K562 (cell line): ENCODE measurements at regions not wholly inside any gene's neighbourhood (a gene's known extent, or its start where the extent isn't known, plus 50 kb on each side); places are given as distances from the start of the nearest gene placed in this dataset.

Source experiments
- ATAC-seq: fragments of 200-7000 bp; cut with Tn5 transposase; 3 replicates; pipeline ENCODE4 v1.9.1; 2020; ENCODE audit warnings: moderate library complexity
- BruUV-seq: library from RNA; stranded (reverse); fragments of 400-500 nt; replicated peaks from 2 replicates; lab custom pipeline; 2021; lab: Mats Ljungman, UMichigan
- CTCF ChIA-PET: fragments of 300-600 bp; formaldehyde crosslinking; extraction: SDS; loops from one replicate; lab custom pipeline; 2021; ENCODE audit warnings: low intra/inter-chr PET ratio; lab: Yijun Ruan, JAX
- POLR2A ChIA-PET: fragments of 300-600, 350-650 bp; sonication (Branson Sonifier 250); formaldehyde crosslinking; extraction: SDS; loops from one replicate; lab custom pipeline; 2021; ENCODE audit warnings: antibody characterized with exemption, inconsistent platforms; lab: Yijun Ruan, JAX
- DNase-seq, 4 experiments: peaks; one replicate each; pipeline versions ENCODE4 v3.0.0 to v3.0.0-alpha.2; 2011 to 2018; ENCODE audit warnings: low spot score in 3 of 4, mixed read lengths in 3 of 4; ENCODE audit errors: extremely low read depth in 1 of 4
- FAIRE-seq: peaks from 2 replicates; lab custom pipeline; 2011; peaks lifted over from hg19 to GRCh38; lab: Jason Lieb, UNC
- H2AFZ ChIP-seq: 2 replicates; pipeline ENCODE4 v1.6.0; 2011; ENCODE audit warnings: low read depth, low read length, control low read depth, inconsistent platforms
- H3K27ac ChIP-seq: fragments of 200-600 bp; 3 replicates; pipeline ENCODE4 v1.8.0; 2011; ENCODE audit warnings: low read depth, mild to moderate bottlenecking, control low read depth, inconsistent platforms, low read length, moderate library complexity, mixed read lengths; ENCODE audit errors: extremely low read depth
- H3K27me3 ChIP-seq, 2 experiments: fragments of 300-600 bp in 1 of 2; 2 replicates in 1 of 2; 3 replicates in 1 of 2; pipeline versions ENCODE4 v1.6.0 to v1.8.0; 2011; ENCODE audit warnings: inconsistent platforms in 2 of 2, low read length in 2 of 2, mild to moderate bottlenecking in 1 of 2, mixed read lengths in 1 of 2, moderate library complexity in 1 of 2; ENCODE audit not compliant: control insufficient read depth in 2 of 2, insufficient read depth in 2 of 2
- H3K36me3 ChIP-seq: fragments of 300-600 bp; 3 replicates; pipeline ENCODE4 v1.8.0; 2011; ENCODE audit warnings: mild to moderate bottlenecking, low read length, inconsistent platforms; ENCODE audit not compliant: control insufficient read depth, insufficient read depth
- H3K4me1 ChIP-seq, 2 experiments: fragments of 200-600 bp in 1 of 2; replicated peaks in 1 of 2; 2 replicates in 1 of 2; 3 replicates in 1 of 2; pipeline versions ENCODE4 v1.5.1 to v1.8.0; 2011; ENCODE audit warnings: inconsistent platforms in 2 of 2, low read length in 2 of 2, mild to moderate bottlenecking in 1 of 2, mixed read lengths in 1 of 2, moderate library complexity in 1 of 2; ENCODE audit not compliant: control insufficient read depth in 2 of 2, insufficient read depth in 2 of 2
- H3K4me2 ChIP-seq: 2 replicates; pipeline ENCODE4 v1.6.1; 2011; ENCODE audit warnings: low read length, control low read depth, inconsistent platforms, mixed read lengths; ENCODE audit not compliant: insufficient read depth
- H3K4me3 ChIP-seq: fragments of 200-600 bp; sonication (generic), shearing (Covaris generic); 2 replicates; pipeline ENCODE4 v1.5.1; 2016; ENCODE audit warnings: control low read depth, inconsistent platforms
- H3K79me2 ChIP-seq: fragments of 200-600 bp; 3 replicates; pipeline ENCODE4 v1.8.0; 2011; ENCODE audit warnings: low read length, inconsistent platforms; ENCODE audit not compliant: control insufficient read depth, insufficient read depth
- H3K9ac ChIP-seq, 2 experiments: 2 replicates each; pipeline versions ENCODE4 v1.6.0 to v1.6.1; 2011; ENCODE audit warnings: low read depth in 2 of 2, low read length in 2 of 2, control low read depth in 1 of 2, inconsistent platforms in 1 of 2, mild to moderate bottlenecking in 1 of 2, mixed read lengths in 1 of 2; ENCODE audit not compliant: insufficient read depth in 1 of 2
- H3K9me1 ChIP-seq: one replicate; pipeline ENCODE4 v1.6.0; 2011; ENCODE audit warnings: inconsistent platforms, mild to moderate bottlenecking, low read length, moderate library complexity; ENCODE audit not compliant: control insufficient read depth, insufficient read depth
- H3K9me3 ChIP-seq: replicated peaks from 2 replicates; pipeline ENCODE4 v1.5.1; 2011; ENCODE audit warnings: low read depth, low read length, inconsistent platforms; ENCODE audit not compliant: control insufficient read depth, insufficient read depth
- H4K20me1 ChIP-seq: replicated peaks from 2 replicates; pipeline ENCODE4 v1.6.1; 2011; ENCODE audit warnings: low read length, inconsistent platforms, mixed read lengths; ENCODE audit not compliant: control insufficient read depth, insufficient read depth
- CREBBP ChIP-seq: IDR thresholded peaks from one replicate; pipeline ENCODE4 v1.6.1; 2012; ENCODE audit warnings: low read depth, mild to moderate bottlenecking, control low read depth, inconsistent platforms, low read length
- EHMT2 ChIP-seq: fragments of 450-650 bp; IDR thresholded peaks from 2 replicates; pipeline ENCODE4 v1.6.1; 2018; ENCODE audit warnings: antibody characterized with exemption
- ESRRA ChIP-seq: fragments of 450-650 bp; IDR thresholded peaks from 2 replicates; pipeline ENCODE4 v1.6.1; 2014; ENCODE audit warnings: low read depth, mild to moderate bottlenecking, moderate library complexity, borderline replicate concordance
- HMGN3 ChIP-seq: IDR thresholded peaks from 2 replicates; pipeline ENCODE4 v1.6.1; 2011; ENCODE audit warnings: borderline replicate concordance, low read depth, mild to moderate bottlenecking, mixed read lengths, low read length; ENCODE audit not compliant: insufficient read length; ENCODE audit errors: extremely low read depth
- NFYB ChIP-seq: IDR thresholded peaks from 2 replicates; pipeline ENCODE4 v1.6.1; 2011; ENCODE audit warnings: mild to moderate bottlenecking, moderate library complexity; ENCODE audit not compliant: insufficient read length; ENCODE audit errors: extremely low read depth
- TCF7L2 ChIP-seq: fragments of 150-350 bp; IDR thresholded peaks from 2 replicates; pipeline ENCODE4 v1.6.1; 2016; ENCODE audit warnings: low read depth, mild to moderate bottlenecking, low read length, moderate library complexity
- U2AF2 ChIP-seq: fragments of 200-400 bp; formaldehyde crosslinking; optimal IDR thresholded peaks from 2 replicates; pipeline ENCODE3; 2017; ENCODE audit warnings: low read depth, mild to moderate bottlenecking, low read length
- ZNF140 ChIP-seq: fragments of 250-450 bp; sonication (Bioruptor Pico); IDR thresholded peaks from 2 replicates; pipeline ENCODE4 v1.8.0; 2021; ENCODE audit warnings: moderate library complexity, mild to moderate bottlenecking, inconsistent platforms
- ZNF408 ChIP-seq: fragments of 250-450 bp; sonication (Bioruptor Pico); IDR thresholded peaks from 2 replicates; pipeline ENCODE4 v1.4.0; 2020; ENCODE audit warnings: low read depth, mild to moderate bottlenecking, moderate library complexity
- ZNF436 ChIP-seq: fragments of 250-450, 450-650 bp; sonication (Bioruptor Pico); formaldehyde crosslinking; IDR thresholded peaks from 2 replicates; pipeline ENCODE4 v1.7.0; 2020; ENCODE audit warnings: mild to moderate bottlenecking
- ZNF830 ChIP-seq: fragments of 250-450 bp; sonication (Bioruptor Pico); IDR thresholded peaks from 2 replicates; pipeline ENCODE4 v1.5.0; 2021; ENCODE audit warnings: mild to moderate bottlenecking
- WGBS: fragments of 100-300 bp; shearing (Covaris generic); methylation state at CpG from one replicate; pipeline ENCODE4 v1.1.6; 2016; ENCODE audit warnings: low coverage, mixed read lengths; ENCODE audit not compliant: insufficient coverage; ENCODE audit errors: missing lambda C conversion rate; 5-methylcytosine and 5-hydroxymethylcytosine counted together
- in situ Hi-C: fragments of 300-500 bp; cut with MboI; formaldehyde crosslinking; loops from 4 replicates; pipeline ENCODE4 v1.15.0; 2018; ENCODE audit warnings: inconsistent platforms, mixed read lengths
- intact Hi-C: fragments of 100-400 bp; cut with micrococcal nuclease; formaldehyde crosslinking; loops from 2 replicates; pipeline ENCODE4 v1.14.2; 2022
- TF ChIP-seq, protein P1 (sequence below), 2 experiments: fragments of 150-350 bp in 1 of 2; IDR thresholded peaks; 2 replicates each; pipeline ENCODE4 v1.6.1; 2012 to 2016; ENCODE audit warnings: low read depth in 2 of 2, low read length in 2 of 2, mild to moderate bottlenecking in 1 of 2, moderate library complexity in 1 of 2
- TF ChIP-seq, protein P2 (sequence below): fragments of 450-650 bp; IDR thresholded peaks from 2 replicates; pipeline ENCODE4 v1.6.1; 2016

DNA sequence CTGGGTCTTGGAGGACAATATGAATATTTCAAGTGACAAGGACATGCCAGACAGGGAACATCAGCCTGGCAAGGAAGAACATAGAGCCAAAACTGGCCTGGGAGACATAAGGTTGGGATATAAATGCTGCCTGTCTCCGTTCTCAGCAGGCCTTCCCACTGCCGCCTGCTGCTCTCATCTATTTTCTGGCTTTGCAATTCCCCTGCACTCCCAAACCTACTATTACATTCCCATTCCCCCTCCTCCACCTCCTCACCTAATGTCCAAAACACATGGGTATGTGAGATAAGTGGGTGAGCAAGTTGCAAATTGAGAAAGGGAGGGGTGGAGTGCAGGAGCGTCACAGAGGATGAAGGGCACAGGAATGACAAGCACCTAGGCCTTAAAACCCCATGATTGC, 244.3 kb upstream of the CDH8 start:
- no peak for DNase-seq
- H3K27me3 ChIP-seq: no peaks in the 10 kb centered on the region
- no TSS peak for BruUV-seq
- 5% methylated on average over 3 of the region's 3 CpGs for WGBS
- ChIA-PET CTCF (no interaction called here), POLR2A (no interaction called here)
- no peaks in the 10 kb centered on the region for H3K4me1 ChIP-seq
- H3K9ac ChIP-seq: no peak overlapping the region
- no peak overlapping the region for H3K27ac ChIP-seq
- no peak overlapping the region for H3K4me2 ChIP-seq
- no peaks in the 10 kb centered on the region for H4K20me1 ChIP-seq
- no peaks in the 10 kb centered on the region for H3K9me1 ChIP-seq
- in situ Hi-C loops (no loop called here), intact Hi-C loops (no loop called here)
- H3K9me3 ChIP-seq: no peaks in the 10 kb centered on the region
- H2AFZ ChIP-seq: no peak overlapping the region
- TF ChIP-seq NFYB: no peak
- no peak for TF ChIP-seq ESRRA
- no peak for TF ChIP-seq HMGN3
- TF ChIP-seq, protein P1, sequence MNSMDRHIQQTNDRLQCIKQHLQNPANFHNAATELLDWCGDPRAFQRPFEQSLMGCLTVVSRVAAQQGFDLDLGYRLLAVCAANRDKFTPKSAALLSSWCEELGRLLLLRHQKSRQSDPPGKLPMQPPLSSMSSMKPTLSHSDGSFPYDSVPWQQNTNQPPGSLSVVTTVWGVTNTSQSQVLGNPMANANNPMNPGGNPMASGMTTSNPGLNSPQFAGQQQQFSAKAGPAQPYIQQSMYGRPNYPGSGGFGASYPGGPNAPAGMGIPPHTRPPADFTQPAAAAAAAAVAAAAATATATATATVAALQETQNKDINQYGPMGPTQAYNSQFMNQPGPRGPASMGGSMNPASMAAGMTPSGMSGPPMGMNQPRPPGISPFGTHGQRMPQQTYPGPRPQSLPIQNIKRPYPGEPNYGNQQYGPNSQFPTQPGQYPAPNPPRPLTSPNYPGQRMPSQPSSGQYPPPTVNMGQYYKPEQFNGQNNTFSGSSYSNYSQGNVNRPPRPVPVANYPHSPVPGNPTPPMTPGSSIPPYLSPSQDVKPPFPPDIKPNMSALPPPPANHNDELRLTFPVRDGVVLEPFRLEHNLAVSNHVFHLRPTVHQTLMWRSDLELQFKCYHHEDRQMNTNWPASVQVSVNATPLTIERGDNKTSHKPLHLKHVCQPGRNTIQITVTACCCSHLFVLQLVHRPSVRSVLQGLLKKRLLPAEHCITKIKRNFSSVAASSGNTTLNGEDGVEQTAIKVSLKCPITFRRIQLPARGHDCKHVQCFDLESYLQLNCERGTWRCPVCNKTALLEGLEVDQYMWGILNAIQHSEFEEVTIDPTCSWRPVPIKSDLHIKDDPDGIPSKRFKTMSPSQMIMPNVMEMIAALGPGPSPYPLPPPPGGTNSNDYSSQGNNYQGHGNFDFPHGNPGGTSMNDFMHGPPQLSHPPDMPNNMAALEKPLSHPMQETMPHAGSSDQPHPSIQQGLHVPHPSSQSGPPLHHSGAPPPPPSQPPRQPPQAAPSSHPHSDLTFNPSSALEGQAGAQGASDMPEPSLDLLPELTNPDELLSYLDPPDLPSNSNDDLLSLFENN (IDR thresholded peaks at IDR 0.05; ENCODE audit: low read depth in 2 of 2, low read length in 2 of 2): no peak
- TF ChIP-seq U2AF2: no peak
- no peak for TF ChIP-seq ZNF408 (CRISPR knock-in tag)
- TF ChIP-seq ZNF140 (CRISPR knock-in tag): no peak
- TF ChIP-seq ZNF436 (CRISPR knock-in tag): no peak
- TF ChIP-seq EHMT2: no peak
- no peak for TF ChIP-seq CREBBP
- TF ChIP-seq, protein P2, sequence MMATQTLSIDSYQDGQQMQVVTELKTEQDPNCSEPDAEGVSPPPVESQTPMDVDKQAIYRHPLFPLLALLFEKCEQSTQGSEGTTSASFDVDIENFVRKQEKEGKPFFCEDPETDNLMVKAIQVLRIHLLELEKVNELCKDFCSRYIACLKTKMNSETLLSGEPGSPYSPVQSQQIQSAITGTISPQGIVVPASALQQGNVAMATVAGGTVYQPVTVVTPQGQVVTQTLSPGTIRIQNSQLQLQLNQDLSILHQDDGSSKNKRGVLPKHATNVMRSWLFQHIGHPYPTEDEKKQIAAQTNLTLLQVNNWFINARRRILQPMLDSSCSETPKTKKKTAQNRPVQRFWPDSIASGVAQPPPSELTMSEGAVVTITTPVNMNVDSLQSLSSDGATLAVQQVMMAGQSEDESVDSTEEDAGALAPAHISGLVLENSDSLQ: no peak
- no peak for TF ChIP-seq TCF7L2
- no peak for TF ChIP-seq ZNF830 (CRISPR knock-in tag)
- no peaks in the 10 kb centered on the region for H3K79me2 ChIP-seq
- no peak for ATAC-seq
- H3K4me3 ChIP-seq: no peak overlapping the region
- no peak for FAIRE-seq
- H3K36me3 ChIP-seq: no peaks in the 10 kb centered on the region
